Stimulated activated CD4-positive, alpha-beta T cell treated with anti-CD3 and anti-CD28 coated beads, Interleukin-12 subunit alpha, Interleukin-12 subunit beta, amount 100 ng/mL, for 24 hours (primary cell): ENCODE measurements at regions not wholly inside any gene's neighbourhood (a gene's known extent, or its start where the extent isn't known, plus 50 kb on each side); places are given as distances from the start of the nearest gene placed in this dataset.

Experiments
- DNase-seq, 2 experiments: peaks; one replicate each; pipeline ENCODE4 v3.0.0-alpha.2; 2020; ENCODE audit warnings: low read depth in 2 of 2

DNA sequence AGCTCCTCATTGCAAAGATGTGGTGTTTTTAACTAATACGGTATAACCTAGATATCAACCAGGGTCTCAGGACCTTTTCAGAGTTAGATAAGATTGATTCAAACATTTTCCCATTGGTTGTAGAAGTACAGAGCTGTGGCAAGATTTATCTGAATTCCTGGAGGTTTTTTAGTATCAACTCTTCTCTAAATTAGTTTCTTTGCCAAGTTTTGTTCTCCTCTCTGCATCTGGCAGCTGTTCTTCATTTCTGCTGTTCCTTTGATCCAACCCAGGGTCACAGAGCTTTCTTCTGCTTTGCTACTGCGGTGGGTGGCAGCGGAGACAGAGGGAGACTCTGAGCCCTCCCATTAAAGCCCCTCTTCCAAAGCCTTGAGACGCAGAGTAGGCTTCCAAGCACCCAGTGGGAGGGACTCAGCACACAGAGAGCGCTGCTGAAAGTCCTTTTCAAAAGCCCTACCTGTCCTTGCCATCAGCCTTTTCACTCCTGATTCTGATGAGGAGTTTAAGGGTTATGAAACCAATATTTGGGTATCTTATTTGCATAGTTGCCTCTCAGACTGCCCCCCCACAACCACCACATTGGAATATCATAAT lies 146.3 kb upstream of the EEPD1 start:
- no peak for DNase-seq

DNA sequence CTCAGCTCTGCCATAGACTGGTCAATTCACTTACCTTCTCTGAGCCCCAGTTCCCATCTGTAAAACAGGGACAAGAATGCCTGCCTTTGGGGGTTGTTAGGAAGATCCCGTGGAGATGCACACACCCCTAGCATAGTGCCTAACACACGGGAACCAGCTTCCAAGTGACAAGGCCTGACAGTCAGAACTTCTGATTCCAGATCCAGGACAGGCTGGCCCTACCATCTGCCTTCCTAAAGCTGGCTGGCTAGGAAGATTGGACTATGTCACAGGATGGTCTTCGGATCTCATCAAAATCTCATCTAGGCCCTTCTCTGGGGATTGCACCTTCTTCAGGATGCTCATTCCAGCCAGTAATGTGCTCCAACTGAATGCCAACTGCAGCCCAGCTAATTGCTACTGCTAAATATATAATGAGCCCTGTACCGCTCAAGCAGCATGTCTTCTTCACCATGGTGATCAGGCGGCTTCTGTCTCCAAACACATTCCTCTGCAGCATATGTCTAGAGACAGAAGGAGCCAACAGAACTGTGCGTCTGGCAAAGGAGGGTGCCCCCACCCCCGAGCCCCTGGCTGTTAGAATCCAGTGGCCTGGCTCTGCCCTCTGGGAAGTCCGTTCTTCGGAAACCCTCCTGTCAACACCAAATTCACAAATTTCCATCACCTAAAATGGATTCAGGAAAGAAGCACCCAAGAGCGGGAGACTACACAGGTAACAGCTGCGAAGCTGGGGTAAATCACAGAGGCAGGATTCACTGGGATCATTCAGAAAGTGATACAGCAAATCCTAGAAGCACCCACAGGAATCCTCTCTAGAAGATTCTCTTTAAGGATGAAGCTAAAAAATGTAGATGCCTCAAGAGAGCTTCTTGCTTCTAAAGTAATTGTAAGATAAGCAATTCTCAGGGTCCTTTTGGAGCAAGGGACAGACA lies 142.1 kb upstream of the EEPD1 start:
- DNase-seq: no peak

GRCh38 chr7:36011588-36011965 lies 141.5 kb upstream of the EEPD1 start:
- no peak for DNase-seq

DNA sequence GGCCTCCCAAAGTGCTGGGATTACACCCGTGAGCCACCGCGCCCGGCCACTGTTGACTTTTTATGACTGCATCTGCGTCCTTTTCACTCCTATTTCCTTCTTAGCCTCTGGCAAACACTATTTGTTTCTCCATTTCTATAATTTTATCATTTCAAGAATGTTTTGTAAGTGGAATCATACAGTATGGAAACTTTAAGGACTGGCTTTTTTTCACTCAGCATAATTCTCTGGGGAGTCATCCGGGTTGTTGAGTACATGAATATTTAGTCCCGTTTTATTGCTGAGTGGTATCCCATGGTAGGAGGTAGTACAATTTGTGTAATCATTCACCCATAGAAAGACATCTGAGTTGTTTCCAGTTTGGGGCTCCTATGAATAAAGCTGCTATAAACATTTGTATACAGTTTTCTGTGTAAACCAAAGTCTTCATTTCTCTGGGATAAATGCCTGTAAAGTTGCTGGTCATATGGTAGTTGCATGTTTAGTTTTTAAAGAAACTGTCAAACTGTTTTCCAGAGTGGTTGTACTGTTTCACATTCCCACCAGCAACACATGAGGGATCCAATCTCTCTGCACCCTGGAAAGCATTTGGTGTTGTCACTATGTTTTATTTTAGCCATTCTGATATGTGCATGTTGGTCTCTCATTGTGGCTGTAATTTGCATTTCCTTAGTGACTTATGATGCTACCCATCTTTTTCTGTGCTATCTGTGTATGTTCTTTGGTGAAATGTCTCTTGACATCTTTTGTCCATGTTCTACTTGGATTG lies 139.6 kb upstream of the EEPD1 start:
- DNase-seq: no peak

- DNase-seq: no peak
Observed at GRCh38 chr7:36014961-36015360, 138.1 kb upstream of the EEPD1 start.

DNA sequence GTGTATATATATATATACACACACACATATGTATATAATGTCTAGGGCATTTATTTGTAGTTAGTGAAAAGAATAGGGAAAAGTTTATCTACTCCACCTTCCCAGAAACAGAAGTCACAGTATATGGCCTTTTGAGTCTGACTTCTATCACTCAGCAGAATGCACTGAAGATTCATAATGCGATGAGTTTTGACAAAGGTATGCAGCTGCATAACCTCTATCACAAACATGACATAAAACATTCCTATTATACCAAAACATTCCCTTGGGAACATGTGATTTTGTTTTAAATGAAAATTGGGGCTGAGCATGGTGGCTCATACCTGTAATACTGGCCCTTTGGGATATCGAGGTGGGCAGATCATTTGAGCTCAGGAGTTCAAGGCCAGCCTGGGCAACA lies 137.3 kb upstream of the EEPD1 start:
- no peak for DNase-seq

DNA sequence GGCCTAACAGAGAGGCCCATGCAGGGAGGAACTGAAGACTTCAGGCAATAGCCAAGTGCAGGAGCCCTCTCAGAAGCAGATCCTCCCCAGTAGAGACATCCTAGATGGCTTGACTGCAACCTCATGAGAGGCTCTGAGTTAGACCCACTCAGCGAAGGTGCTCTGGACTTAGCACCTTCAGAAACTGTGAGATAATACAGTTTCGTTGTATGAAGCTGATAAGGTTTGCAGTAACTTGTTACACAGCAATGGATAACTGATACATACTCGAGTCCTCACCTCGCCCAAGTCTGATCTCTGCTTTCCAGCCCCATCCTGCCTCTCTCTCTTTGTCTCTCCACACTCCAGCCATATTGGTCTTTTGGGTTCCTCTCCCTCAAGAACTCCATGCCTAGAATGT lies 136.4 kb upstream of the EEPD1 start:
- no peak for DNase-seq

GRCh38 chr7:36017111-36017510 lies 135.9 kb upstream of the EEPD1 start:
- DNase-seq: no peak

DNA sequence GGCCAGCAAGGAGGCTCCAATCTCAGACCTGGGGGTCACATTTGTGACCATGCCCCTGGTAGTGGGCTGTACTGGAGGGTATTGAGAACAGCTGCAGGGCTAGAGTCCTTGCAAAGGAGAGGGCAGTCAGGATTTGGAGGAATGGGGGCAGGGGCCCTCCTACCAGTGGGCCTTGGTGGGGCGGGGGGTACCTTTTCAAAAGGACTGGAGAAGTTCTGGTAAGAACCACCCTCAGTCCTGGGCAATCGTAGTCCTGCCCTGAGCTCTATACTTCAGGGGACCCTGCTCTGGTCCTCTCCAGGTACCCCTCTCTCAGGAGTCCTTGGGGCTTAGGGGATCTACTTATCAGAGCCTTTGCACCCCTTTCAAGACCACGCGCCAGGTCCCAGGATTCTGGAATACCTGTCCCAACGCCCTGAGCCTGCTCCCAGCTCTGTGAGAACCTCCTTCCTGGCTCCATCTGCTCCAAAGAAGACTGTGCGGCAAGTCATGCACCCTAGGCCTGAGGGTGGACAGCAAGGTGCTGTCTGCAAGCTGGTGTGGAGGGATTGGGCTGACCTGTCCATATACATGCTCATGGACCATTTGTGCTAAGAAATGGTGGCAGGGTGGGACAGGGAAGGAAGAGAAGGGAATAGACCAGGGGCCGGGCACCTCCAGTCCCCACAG lies 134.1 kb upstream of the EEPD1 start:
- DNase-seq: no peak

GRCh38 chr7:36019538-36019937 lies 133.5 kb upstream of the EEPD1 start:
- DNase-seq: no peak

DNA sequence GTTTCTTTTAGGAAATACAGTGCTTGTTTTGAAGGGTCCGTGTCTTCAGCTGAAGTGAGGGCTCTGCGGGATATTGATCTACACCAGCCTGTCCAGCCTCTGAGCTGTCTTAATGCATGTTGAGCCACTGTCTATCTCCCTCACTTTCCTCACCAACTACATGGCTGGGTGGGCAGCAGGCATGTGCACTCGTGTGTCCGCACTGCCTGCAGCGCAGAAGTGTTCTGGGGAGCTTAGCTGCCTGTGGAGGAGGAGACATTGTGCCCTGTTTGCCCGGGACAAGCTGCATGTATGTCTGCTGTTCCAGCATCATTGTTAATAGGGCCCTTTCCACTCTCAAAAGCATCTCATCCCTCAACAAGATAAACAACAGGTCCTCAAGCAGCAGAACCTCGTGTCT lies 133.1 kb upstream of the EEPD1 start:
- DNase-seq: no peak

GRCh38 chr7:36021367-36021766 lies 131.7 kb upstream of the EEPD1 start:
- no peak for DNase-seq

DNA sequence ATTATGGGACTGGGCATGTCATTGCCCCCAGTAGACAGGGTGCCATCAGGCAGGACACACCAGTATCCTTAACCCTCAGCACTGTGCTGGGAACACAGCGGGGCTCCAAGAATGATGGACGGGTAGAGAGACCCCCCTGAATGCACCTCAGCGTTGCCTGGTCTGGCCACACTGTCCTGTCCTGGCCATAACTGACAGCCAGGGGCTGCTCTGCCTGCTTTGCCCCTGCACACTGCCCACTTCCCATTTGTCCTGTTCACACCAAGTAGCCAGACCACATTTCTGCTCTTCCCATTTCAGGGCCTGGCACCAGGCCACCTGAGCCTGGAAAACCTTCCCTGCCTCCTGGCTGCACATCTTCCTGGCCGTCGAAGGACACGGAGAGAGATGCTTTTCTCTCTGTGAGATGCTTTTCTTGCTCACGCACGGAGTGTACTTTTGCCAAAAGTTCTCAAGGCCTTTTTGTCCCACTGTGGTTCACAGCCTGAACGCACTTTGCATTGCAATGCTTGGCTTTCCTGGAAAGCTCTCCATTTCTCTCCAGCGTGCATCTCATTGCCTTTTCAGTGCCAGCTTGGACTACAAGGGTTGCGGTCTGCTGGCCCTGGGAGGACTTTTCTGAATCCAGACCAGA lies 131.0 kb upstream of the EEPD1 start:
- no peak for DNase-seq

GRCh38 chr7:36023033-36023560 lies 130.0 kb upstream of the EEPD1 start:
- no peak for DNase-seq

DNA sequence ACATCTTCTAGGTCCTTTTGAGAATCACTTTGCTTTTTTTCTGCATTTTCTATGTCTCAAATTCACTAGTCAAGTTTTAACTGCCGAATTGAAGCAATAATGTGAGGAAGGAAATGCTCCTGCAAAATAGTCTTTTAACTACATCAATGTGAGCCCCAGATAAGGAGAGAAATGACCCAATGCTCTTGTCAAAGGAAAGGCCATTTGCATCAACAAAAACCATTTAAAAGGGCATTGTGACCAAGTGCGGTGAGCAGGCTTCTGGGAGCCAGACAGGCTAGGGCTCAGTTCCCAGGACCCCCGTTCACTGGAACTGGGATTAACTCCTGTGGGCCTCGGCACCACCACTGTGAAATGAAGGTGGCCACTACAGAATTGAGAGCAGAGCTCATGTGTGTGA lies 127.9 kb upstream of the EEPD1 start:
- DNase-seq: no peak

- no peak for DNase-seq
Observed at GRCh38 chr7:36029311-36029710, 123.7 kb upstream of the EEPD1 start.

DNA sequence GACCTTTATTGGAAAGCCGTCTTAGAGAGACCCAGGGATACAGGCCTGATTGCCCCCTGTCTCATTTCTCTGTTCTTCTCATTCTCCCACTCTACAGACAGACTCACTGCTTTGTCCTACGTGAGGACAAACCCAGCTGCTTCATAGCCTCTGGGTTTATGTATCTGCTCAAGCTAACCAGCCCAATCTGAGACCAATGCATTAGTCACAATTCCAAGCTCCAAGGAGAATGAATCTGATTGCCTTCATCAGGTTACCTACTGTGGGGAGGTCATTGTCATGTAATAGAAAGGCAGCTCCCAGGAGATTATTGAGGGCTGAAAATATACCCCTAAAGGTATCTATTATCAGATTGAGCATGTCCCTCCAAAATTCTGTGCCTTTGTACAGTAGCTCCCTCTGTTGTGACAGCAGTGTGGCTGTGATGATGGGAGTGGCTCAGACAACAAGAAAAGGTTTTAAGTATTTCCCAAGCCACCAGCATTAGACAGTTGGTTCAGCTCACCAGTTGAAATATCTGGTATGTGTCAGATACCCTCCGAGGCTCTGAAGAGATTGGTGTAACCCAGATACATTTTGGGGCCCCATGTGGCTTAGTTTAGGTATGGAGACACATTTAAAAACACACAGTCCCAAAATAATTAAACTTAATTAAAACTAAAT lies 123.1 kb upstream of the EEPD1 start:
- DNase-seq: no peak

GRCh38 chr7:36032361-36032818 lies 120.7 kb upstream of the EEPD1 start:
- no peak for DNase-seq

- DNase-seq: no peak
Observed at GRCh38 chr7:36034020-36034419, 119.0 kb upstream of the EEPD1 start.

- DNase-seq: no peak
Observed at GRCh38 chr7:36035186-36035585, 117.9 kb upstream of the EEPD1 start.

DNA sequence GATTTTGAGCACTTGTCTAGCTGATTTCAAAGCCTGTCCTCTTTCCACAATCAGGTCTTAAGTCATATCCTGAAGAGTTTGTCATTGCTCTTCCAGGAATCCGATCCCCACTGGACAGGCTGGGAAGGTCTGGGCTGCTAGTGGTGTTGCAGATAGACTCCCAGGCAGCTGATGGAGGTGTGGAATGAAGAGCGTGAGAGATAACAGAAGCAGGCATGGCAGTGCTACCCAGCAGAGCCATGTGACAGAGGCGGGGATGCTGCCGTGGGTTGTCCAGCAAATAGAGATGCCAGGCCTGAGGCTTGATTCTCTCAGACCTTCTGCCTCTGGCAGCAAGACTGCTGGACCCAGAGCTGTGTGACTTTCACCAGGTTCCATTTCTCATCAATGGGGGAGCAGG lies 116.5 kb upstream of the EEPD1 start:
- DNase-seq: no peak
